ENCODE measurements at regions not wholly inside any gene's neighbourhood (a gene's known extent, or its start where the extent isn't known, plus 50 kb on each side); places are given as distances from the start of the nearest gene placed in this dataset.

DNA sequence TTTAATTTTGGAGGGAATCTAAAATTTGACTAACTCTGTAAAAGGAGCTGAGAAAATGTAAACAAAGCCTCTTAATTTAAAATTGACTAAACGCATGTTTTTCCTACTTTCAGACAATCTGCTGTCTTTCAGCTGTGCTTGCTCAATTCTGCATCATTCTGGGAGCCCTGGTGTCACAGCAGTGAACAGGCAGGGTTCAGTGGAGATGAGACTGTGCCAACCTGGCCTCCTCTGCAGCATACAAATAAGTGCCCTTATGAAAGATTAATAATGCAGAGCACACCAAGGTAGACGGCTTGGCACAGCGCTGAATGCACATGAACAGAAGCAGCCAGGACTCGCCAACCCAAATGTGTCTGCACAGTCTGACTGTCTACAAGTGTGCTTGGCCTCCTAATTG is 222.0 kb upstream of the CHAC2 start:
- no peak for TF ChIP-seq CHD4 (IDR thresholded peaks at IDR 0.05)
- TF ChIP-seq SUZ12 (IDR thresholded peaks at IDR 0.05; ENCODE audit: unreplicated experiment): no peak
- no peak for TF ChIP-seq RB1 (IDR thresholded peaks at IDR 0.05; ENCODE audit: borderline replicate concordance)
- no peak for TF ChIP-seq ZZZ3 (IDR thresholded peaks at IDR 0.05; ENCODE audit: control insufficient read depth, insufficient read length, low read depth)
- no peak for TF ChIP-seq ZNF217 (IDR thresholded peaks at IDR 0.05)
- TF ChIP-seq YY1 (IDR thresholded peaks at IDR 0.05; ENCODE audit: low read depth, low read length): no peak
- TF ChIP-seq, protein P1, sequence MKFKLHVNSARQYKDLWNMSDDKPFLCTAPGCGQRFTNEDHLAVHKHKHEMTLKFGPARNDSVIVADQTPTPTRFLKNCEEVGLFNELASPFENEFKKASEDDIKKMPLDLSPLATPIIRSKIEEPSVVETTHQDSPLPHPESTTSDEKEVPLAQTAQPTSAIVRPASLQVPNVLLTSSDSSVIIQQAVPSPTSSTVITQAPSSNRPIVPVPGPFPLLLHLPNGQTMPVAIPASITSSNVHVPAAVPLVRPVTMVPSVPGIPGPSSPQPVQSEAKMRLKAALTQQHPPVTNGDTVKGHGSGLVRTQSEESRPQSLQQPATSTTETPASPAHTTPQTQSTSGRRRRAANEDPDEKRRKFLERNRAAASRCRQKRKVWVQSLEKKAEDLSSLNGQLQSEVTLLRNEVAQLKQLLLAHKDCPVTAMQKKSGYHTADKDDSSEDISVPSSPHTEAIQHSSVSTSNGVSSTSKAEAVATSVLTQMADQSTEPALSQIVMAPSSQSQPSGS (IDR thresholded peaks at IDR 0.05; ENCODE audit: low read length): no peak
- TF ChIP-seq, protein P2, sequence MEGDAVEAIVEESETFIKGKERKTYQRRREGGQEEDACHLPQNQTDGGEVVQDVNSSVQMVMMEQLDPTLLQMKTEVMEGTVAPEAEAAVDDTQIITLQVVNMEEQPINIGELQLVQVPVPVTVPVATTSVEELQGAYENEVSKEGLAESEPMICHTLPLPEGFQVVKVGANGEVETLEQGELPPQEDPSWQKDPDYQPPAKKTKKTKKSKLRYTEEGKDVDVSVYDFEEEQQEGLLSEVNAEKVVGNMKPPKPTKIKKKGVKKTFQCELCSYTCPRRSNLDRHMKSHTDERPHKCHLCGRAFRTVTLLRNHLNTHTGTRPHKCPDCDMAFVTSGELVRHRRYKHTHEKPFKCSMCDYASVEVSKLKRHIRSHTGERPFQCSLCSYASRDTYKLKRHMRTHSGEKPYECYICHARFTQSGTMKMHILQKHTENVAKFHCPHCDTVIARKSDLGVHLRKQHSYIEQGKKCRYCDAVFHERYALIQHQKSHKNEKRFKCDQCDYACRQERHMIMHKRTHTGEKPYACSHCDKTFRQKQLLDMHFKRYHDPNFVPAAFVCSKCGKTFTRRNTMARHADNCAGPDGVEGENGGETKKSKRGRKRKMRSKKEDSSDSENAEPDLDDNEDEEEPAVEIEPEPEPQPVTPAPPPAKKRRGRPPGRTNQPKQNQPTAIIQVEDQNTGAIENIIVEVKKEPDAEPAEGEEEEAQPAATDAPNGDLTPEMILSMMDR (IDR thresholded peaks at IDR 0.05 in 2 of 3, conservative IDR thresholded peaks at IDR 0.05 in 1 of 3; ENCODE audit: control insufficient read depth in 2 of 3, extremely low read depth in 1 of 3, insufficient read depth in 1 of 3, low read depth in 3 of 3, low read length in 3 of 3): no peak
- no peak for TF ChIP-seq MXI1 (IDR thresholded peaks at IDR 0.05; ENCODE audit: low read depth, low read length)
- TF ChIP-seq ZNF622 (IDR thresholded peaks at IDR 0.05): no peak
- no peak for TF ChIP-seq POLR2A (IDR thresholded peaks at IDR 0.05; ENCODE audit: low read depth, low read length)
- TF ChIP-seq EP300 (IDR thresholded peaks at IDR 0.05; ENCODE audit: borderline replicate concordance in 1 of 2, control insufficient read depth in 1 of 2, low read depth in 2 of 2, low read length in 2 of 2): no peak
